ENCODE measurements at regions not wholly inside any gene's neighbourhood (a gene's known extent, or its start where the extent isn't known, plus 50 kb on each side); places are given as distances from the start of the nearest gene placed in this dataset.

DNA sequence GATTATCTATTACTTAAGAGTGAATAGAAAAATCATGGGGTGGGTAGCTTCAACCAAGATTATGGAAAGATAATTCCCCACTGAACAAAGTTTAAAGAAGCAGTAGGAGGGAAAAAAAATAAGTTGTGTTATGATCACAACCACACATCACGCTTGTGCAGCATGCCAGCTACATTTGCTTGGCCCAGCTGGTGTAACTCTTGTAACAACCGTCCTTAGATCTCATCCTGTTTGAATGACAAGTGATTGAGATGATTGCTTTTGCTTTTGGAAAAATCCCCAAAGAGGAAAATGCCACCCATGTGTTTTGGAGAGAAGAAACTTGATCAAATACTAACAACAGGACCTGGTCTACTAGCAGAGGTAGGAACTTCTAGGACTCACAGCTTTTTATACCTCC lies 107.6 kb upstream of the KIF2A start:
- TF ChIP-seq, protein P1, sequence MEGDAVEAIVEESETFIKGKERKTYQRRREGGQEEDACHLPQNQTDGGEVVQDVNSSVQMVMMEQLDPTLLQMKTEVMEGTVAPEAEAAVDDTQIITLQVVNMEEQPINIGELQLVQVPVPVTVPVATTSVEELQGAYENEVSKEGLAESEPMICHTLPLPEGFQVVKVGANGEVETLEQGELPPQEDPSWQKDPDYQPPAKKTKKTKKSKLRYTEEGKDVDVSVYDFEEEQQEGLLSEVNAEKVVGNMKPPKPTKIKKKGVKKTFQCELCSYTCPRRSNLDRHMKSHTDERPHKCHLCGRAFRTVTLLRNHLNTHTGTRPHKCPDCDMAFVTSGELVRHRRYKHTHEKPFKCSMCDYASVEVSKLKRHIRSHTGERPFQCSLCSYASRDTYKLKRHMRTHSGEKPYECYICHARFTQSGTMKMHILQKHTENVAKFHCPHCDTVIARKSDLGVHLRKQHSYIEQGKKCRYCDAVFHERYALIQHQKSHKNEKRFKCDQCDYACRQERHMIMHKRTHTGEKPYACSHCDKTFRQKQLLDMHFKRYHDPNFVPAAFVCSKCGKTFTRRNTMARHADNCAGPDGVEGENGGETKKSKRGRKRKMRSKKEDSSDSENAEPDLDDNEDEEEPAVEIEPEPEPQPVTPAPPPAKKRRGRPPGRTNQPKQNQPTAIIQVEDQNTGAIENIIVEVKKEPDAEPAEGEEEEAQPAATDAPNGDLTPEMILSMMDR (IDR thresholded peaks at IDR 0.05) = no peak
- H3K27ac ChIP-seq = no peak overlapping the region
- DNase-seq (ENCODE audit: low spot score) = no peak
- H3K4me1 ChIP-seq = no peaks in the 10 kb centered on the region
- no peaks in the 10 kb centered on the region for H3K27me3 ChIP-seq
- no peaks in the 10 kb centered on the region for H3K9me3 ChIP-seq
- no peaks in the 10 kb centered on the region for H3K36me3 ChIP-seq
- H3K4me3 ChIP-seq = no peak overlapping the region

DNA sequence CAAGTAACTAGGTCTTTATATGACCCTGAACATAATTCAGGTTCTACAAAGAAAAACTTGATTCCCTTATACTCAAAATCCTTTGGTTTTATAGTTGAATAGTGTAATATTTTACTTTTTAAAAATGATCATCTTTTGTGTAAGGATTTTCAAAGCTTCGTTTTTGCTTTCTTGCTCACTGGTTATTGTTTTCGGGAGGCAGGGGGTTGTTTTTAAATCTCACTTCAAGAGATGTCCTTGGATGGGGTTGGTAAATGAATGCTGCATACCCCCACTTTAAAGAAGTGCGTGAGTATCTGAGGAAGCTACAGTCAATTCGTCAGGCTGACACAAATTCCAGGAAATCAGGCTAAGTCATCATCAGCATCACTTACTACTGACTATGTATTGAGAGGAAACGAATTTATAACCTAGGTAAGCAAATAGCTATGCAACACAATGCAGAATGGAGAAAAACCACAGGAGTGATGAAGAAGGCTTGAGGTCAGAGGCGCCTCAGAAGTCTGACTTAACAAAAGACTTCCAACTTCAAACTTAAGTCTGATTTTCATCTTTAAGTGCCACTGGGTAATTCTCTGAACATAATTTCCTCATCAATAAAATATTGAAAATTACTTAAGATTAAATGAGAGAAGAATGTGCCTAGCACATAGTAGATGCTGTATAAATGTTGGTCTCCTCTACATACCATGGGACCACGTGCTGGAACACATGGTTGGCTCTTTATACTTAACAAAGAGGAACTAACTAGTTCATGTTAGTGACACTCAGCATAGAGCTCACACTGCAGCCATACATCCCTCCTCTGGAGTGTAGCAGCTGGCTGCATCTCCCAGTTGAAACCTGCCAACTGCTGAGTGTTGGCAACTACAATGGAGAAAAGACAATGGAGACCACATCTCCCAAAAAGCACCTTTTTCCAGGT lies 106.0 kb upstream of the KIF2A start:
- H3K36me3 ChIP-seq = no peaks in the 10 kb centered on the region
- H3K9me3 ChIP-seq = no peaks in the 10 kb centered on the region
- H3K27ac ChIP-seq = no peak overlapping the region
- TF ChIP-seq, protein P1 (IDR thresholded peaks at IDR 0.05) = no peak
- H3K4me1 ChIP-seq = no peaks in the 10 kb centered on the region
- H3K4me3 ChIP-seq = no peak overlapping the region
- DNase-seq (ENCODE audit: low spot score) = no peak
- no peaks in the 10 kb centered on the region for H3K27me3 ChIP-seq

DNA sequence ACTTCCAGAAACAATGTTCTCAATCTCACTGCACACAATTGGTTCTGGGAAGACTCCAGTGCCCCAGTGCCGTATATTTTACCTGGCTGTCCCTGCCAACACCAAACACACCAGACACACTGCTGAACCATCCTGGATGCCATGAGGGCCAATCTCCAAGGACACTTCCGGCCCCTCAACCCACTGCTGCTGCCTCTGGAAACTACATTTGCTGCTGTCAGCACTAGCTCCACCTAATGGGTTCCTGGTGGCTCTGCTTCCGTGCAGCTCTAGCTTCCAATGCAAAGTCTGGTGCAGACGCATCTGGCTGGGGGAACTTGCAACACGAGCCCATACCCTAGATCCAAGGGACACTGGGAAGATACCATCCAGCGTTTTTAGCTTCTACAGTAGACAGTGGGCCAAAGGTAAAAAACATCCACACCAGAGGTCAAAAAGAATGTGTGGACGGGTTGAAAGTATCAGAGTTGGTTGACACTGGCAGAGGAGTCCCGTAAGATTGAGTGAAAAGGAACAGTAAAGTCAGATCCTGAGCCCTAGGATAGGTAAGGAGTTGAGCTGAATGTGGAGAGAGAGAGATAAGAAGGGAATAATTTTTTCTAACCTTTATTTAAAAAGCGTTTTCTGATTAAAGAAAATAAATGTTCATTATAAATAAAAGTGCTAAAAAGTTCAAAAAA lies 99.7 kb upstream of the KIF2A start:
- TF ChIP-seq, protein P1 (IDR thresholded peaks at IDR 0.05) = no peak
- no peak overlapping the region for H3K27ac ChIP-seq

DNA sequence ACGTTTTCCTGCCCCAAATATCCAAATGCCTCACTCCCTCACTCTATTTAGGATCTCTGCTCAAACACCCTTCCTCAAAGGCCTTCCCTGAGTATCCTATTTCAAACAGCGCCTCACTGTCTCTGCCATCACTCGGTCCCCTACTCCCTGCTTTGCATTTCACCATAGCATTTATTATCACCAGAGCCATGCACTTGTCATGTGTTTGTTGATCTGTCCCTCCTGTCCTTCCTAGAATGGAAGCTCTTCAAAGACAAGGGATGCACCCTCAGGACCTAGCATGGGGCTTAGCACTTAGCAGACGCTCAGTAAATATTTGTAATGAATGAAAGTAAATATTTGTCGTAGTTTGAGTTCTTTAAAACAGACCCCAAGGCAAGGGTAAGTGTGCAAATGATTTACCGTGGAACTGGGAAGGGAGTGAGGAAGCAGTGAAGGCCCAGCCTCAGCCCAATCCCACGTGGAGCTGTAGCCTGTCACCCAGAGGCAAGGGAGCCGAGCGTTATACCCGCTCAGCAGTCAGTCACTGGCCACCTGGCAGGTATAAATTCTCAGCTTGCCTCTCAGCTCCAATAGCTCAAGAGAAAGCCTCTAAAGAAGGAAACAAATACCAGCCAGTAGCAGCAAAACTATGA lies 97.7 kb upstream of the KIF2A start:
- H3K4me1 ChIP-seq = no peaks in the 10 kb centered on the region
- DNase-seq (ENCODE audit: low spot score) = no peak
- H3K9me3 ChIP-seq = no peaks in the 10 kb centered on the region
- no peaks in the 10 kb centered on the region for H3K27me3 ChIP-seq
- no peak overlapping the region for H3K4me3 ChIP-seq
- TF ChIP-seq, protein P1 (IDR thresholded peaks at IDR 0.05) = no peak
- no peaks in the 10 kb centered on the region for H3K36me3 ChIP-seq
- H3K27ac ChIP-seq = no peak overlapping the region

More for the DNA sequence above, 99.7 kb upstream of the KIF2A start:
- no peak for DNase-seq (ENCODE audit: low spot score)
- H3K4me3 ChIP-seq = no peak overlapping the region
- H3K27me3 ChIP-seq = no peaks in the 10 kb centered on the region
- H3K9me3 ChIP-seq = no peaks in the 10 kb centered on the region
- no peaks in the 10 kb centered on the region for H3K36me3 ChIP-seq
- no peaks in the 10 kb centered on the region for H3K4me1 ChIP-seq

DNA sequence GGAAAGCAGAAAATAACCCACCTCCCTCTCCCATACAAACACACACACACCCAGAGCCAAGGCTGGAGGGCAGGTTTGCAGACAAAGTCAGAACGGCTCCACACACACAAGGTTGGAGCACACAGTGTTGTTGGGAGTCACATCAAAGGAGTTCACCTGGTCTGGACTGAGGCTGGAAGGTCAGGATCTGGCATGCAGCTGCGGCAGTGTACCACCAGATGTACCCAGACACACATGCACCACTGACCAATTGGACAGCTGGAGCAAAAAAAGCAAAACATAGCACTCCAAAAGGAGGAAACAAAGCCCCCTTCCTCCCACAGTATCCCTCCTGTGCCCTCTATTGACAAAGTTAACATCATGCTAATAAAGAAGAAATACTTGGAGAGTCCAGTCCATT lies 94.6 kb upstream of the KIF2A start:
- Histone ChIP-seq H3K27me3 (no peaks in the 10 kb centered on the region), H3K9me3 (no peaks in the 10 kb centered on the region), H3K27ac (no peak overlapping the region), H3K4me1 (no peaks in the 10 kb centered on the region), H3K36me3 (no peaks in the 10 kb centered on the region), H3K4me3 (no peak overlapping the region)
- TF ChIP-seq, protein P1 (IDR thresholded peaks at IDR 0.05) = no peak
- DNase-seq (ENCODE audit: low spot score) = no peak
